Activated naive CD8-positive, alpha-beta T cell treated with anti-CD3 and anti-CD28 coated beads, Interleukin-2, amount 10 ng/mL, durations not matched to agents 7 days and 5 days (primary cell): ENCODE measurements at regions not wholly inside any gene's neighbourhood (a gene's known extent, or its start where the extent isn't known, plus 50 kb on each side); places are given as distances from the start of the nearest gene placed in this dataset.

ENCODE experiments used
- ATAC-seq: fragments of 150-1000 bp; cut with Tn5 transposase; one replicate; pipeline ENCODE4 v1.10.0; 2021; ENCODE audit warnings: low read depth, moderate library complexity
- POLR2A ChIA-PET: fragments of 350-600 bp; sonication (Branson Sonifier 250); formaldehyde crosslinking; loops from one replicate; lab custom pipeline; 2021; ENCODE audit warnings: antibody characterized with exemption; lab: Charles Lee
- DNase-seq: peaks from one replicate; pipeline ENCODE4 v3.0.0; 2021
- H3K27ac Mint-ChIP-seq: one replicate; pipeline ENCODE4 v1.8.0; 2022; ENCODE audit warnings: mild to moderate bottlenecking, mixed read lengths
- H3K27me3 Mint-ChIP-seq: one replicate; pipeline ENCODE4 v1.8.0; 2022; ENCODE audit warnings: mild to moderate bottlenecking, moderate library complexity, mixed read lengths
- H3K36me3 Mint-ChIP-seq: one replicate; pipeline ENCODE4 v1.8.0; 2021; ENCODE audit warnings: mild to moderate bottlenecking, mixed read lengths
- H3K4me1 Mint-ChIP-seq: one replicate; pipeline ENCODE4 v1.8.0; 2021; ENCODE audit warnings: mixed read lengths
- H3K4me3 Mint-ChIP-seq: one replicate; pipeline ENCODE4 v1.8.0; 2022; ENCODE audit warnings: mild to moderate bottlenecking, moderate library complexity, mixed read lengths
- H3K9me3 Mint-ChIP-seq: one replicate; pipeline ENCODE4 v1.8.0; 2021; ENCODE audit warnings: mixed read lengths

GRCh38 chr3:167884481-167884880 lies 149.0 kb downstream of the SERPINI1 start:
- no peaks in the 10 kb centered on the region for H3K36me3 Mint-ChIP-seq
- H3K27ac Mint-ChIP-seq, result no peak overlapping the region
- no peak overlapping the region for H3K4me3 Mint-ChIP-seq
- no peaks in the 10 kb centered on the region for H3K9me3 Mint-ChIP-seq
- ATAC-seq (no peak), DNase-seq (no peak)
- peaks cover 25% of the 10 kb centered on the region for H3K27me3 Mint-ChIP-seq
- H3K4me1 Mint-ChIP-seq, result peaks cover 4% of the 10 kb centered on the region
- POLR2A ChIA-PET, result no interaction called here

- H3K36me3 Mint-ChIP-seq, result no peaks in the 10 kb centered on the region
- peaks cover 26% of the 10 kb centered on the region for H3K27me3 Mint-ChIP-seq
- DNase-seq, result no peak
- no peak overlapping the region for H3K4me3 Mint-ChIP-seq
- no peak for ATAC-seq
- no peak overlapping the region for H3K27ac Mint-ChIP-seq
- no peaks in the 10 kb centered on the region for H3K9me3 Mint-ChIP-seq
- POLR2A ChIA-PET, result no interaction called here
- peaks cover 4% of the 10 kb centered on the region for H3K4me1 Mint-ChIP-seq
These were observed 147.9 kb downstream of the SERPINI1 start for GRCh38 chr3:167883452-167883851.

- Mint-ChIP-seq H3K27me3 (peaks cover 26% of the 10 kb centered on the region), H3K4me3 (no peak overlapping the region), H3K4me1 (peaks cover 4% of the 10 kb centered on the region), H3K27ac (no peak overlapping the region), H3K9me3 (no peaks in the 10 kb centered on the region), H3K36me3 (no peaks in the 10 kb centered on the region)
- ATAC-seq (no peak), DNase-seq (no peak)
- POLR2A ChIA-PET, result interaction anchor here (0.7 kb wide), 1 partner anchor 147 kb away, joined by 3 read pairs; the partner anchor contains the start of gene SERPINI1
These were observed 146.6 kb downstream of the SERPINI1 start for GRCh38 chr3:167882057-167882667.

- Mint-ChIP-seq H3K27me3 (peaks cover 25% of the 10 kb centered on the region), H3K36me3 (no peaks in the 10 kb centered on the region), H3K4me1 (peaks cover 4% of the 10 kb centered on the region), H3K4me3 (no peak overlapping the region), H3K27ac (no peak overlapping the region), H3K9me3 (no peaks in the 10 kb centered on the region)
- no peak for ATAC-seq
- POLR2A ChIA-PET, result no interaction called here
- DNase-seq, result no peak
These were observed 144.7 kb downstream of the SERPINI1 start for GRCh38 chr3:167880183-167880582.

GRCh38 chr3:167876620-167877281 lies 141.2 kb downstream of the SERPINI1 start:
- H3K36me3 Mint-ChIP-seq, result no peaks in the 10 kb centered on the region
- H3K4me3 Mint-ChIP-seq, result no peak overlapping the region
- ATAC-seq (no peak), DNase-seq (no peak)
- H3K27me3 Mint-ChIP-seq, result peaks cover 17% of the 10 kb centered on the region
- POLR2A ChIA-PET, result no interaction called here
- no peak overlapping the region for H3K27ac Mint-ChIP-seq
- H3K4me1 Mint-ChIP-seq, result peaks cover under 1% of the 10 kb centered on the region
- H3K9me3 Mint-ChIP-seq, result no peaks in the 10 kb centered on the region
